GM19372 (cell line): ENCODE measurements at regions not wholly inside any gene's neighbourhood (a gene's known extent, or its start where the extent isn't known, plus 50 kb on each side); places are given as distances from the start of the nearest gene placed in this dataset.
"Not testable (repeated sequence)": the region's sequence is repeated elsewhere in the genome, so short reads cannot be mapped to it uniquely, and the experiment has no call there.

Source experiments
- ATAC-seq: cut with Tn5 transposase; IDR thresholded peaks from one replicate; pipeline ENCODE4 v1.9.1; 2021; ENCODE audit warnings: mild to moderate bottlenecking, low read depth, moderate library complexity; ENCODE audit not compliant: unreplicated experiment

DNA sequence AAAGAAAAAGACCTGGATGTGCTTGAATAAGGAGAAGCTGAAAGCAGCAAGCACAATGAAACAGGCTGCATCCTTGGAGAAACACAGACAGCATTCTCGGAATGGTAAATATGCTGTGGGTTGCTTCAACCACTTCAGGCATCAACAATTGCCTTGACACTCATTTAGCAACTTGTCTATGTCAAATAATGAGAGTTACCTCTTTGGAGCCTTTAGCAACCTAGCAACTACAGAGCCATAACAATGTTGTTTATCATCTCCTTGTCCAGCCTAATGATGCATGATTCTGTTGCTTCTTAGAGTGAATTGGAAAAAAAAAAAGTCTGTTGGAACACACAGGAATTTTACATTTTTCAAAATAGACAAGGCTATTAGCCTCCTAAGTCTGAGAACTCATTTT, 410.6 kb downstream of the PIK3C3 start:
- no peak for ATAC-seq

DNA sequence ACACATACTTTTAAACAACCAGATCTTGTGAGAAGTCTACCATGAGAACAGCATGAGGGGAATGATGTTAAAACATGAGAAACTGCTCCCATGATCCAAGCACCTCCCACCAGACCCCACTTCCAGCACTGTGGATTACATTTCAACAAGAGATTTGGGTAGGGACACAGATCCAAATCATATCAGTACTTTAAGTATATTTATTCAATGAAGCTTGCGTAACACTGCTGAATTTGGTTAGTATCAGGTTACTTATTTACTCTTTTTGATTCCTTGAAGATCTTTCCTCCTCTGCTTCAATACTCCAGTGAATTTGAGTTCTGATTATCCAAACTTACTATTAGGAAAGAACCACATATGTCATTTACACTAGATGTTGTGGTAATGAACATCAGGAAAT, 418.6 kb downstream of the PIK3C3 start:
- ATAC-seq = no peak

DNA sequence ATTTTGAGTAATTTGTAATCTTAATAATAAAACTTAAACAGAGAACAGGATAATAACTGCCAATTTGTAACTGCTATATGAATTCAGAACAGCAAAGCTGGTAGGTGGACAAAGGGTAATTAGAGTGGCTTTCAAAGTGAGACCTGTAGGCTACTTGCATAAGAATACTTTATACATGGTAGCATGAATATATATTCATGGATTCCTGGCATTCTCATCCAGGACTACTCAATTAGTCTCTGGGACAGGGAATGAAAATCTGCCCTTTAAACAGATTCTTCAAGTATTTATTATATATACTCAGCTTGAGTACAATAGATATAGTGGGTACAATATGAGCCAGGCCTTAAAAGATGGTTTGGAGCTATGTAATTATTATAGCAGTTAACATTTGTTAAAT, 419.9 kb downstream of the PIK3C3 start:
- ATAC-seq = no peak

DNA sequence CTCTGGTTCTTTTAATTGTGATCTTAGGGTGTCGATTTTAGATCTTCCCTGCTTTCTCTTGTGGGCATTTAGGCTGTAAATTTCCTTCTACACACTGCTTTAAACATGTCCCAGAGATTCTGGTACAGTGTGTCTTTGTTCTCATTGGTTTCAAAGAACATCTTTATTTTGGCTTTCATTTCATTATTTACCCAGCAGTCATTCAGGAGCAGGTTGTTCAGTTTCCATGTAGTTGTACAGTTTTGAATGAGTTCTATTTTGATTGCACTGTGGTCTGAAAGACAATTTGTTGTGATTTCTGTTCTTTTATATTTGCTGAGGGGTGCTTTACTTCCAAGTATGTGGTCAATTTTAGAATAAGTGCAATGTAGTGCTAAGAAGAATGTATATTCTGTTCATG, 423.8 kb downstream of the PIK3C3 start:
- not testable (repeated sequence) for ATAC-seq

DNA sequence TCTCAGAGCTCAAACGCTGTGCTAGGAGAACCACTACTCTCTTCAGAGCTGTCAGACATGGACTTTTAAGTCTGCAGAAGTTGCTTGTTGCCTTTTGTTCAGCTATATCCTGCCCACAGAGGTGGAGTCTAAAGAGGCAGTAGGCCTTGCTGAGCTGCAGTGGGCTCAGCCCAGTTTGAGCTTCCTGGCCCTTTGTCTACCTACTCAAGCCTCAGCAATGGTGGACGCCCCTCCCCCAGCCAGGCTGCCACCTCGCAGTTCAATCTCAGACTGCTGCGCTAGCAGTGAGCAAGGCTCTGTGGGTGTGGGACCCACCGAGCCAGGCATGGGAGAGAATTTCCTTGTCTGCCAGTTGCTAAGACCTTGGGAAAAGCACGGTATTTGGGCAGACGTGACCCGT, 426.2 kb downstream of the PIK3C3 start:
- not testable (repeated sequence) for ATAC-seq

DNA sequence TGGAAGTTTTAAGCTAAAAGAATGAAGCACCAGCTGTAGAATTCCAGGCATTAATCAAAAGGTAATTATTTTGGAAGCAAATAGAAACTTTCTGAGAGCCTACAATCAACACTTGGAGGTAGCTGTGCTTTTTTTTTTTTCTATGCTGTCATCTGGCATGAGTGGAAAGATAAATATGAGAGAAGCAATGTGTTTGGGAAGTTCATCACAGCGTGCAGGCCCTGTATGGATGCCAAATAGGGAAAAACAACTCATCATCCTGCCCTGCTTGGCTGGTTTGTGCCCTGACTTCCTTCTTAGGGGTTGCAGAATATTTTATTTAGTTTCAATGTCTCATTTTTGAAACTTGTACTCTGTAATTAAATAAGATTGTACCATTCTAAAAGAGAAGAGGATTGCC, 437.4 kb downstream of the PIK3C3 start:
- no peak for ATAC-seq

DNA sequence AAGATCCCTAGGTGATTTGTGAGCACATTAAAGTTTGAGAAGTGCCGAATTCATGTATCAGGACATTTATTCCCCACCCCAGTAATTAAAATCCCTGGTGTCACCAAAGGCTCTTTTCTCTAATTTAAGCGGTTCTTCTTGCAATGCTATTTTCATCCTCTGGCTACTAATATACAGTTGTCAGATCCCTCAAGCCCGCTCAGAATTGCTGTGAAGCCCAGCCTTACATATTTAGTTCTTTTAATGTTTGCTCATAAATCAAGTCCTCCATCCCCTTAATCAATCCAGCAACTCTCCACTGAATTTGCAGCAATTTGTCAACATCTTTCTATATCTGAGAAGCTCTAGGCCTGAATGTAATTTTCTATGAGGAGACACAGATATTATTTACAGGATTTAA, 437.9 kb downstream of the PIK3C3 start:
- ATAC-seq = no peak

DNA sequence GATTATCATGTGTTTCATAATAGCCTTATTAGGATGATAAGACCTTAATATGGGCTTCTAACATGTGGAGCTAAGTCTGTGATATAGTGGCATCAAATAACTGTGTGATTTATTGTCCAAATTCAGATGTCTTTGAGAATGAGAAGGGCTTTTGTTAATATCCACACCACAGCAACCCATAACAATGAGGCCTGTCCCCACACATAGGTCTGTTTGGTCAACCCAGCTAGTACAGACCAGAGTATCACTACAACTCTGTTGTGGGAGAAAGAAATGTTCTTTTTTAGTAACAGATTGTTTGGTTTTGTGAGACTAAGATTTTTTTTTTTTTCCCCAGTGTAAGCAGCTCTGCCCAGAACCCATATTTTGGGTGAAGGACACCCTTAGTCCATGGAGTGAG, 439.2 kb downstream of the PIK3C3 start:
- ATAC-seq = no peak

DNA sequence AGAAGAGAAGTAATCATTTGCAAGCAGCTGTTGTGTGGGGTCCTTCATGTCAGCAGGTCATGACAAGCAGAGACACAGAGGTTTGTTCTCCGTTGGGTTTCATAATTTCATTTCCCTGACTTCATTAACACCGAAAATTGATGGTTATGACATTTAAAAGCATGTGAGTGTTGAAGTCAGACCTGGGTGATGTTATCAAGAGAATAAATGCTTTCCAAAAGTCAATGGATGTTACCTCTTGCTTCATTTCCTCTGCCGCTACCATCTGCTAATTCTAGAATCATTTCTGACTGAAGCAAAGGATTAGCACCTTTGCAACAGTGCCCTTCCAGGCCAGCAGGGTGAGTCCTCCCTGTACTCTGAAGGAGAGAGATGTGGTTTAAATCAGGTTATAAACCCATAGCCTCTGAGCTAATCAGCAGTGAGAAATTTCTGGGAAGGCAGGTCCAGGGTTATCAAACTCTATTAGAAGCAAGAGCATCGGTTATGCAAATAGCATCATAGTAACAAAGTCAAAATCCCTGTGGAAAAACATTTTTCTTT, 446.2 kb downstream of the PIK3C3 start:
- ATAC-seq = no peak

DNA sequence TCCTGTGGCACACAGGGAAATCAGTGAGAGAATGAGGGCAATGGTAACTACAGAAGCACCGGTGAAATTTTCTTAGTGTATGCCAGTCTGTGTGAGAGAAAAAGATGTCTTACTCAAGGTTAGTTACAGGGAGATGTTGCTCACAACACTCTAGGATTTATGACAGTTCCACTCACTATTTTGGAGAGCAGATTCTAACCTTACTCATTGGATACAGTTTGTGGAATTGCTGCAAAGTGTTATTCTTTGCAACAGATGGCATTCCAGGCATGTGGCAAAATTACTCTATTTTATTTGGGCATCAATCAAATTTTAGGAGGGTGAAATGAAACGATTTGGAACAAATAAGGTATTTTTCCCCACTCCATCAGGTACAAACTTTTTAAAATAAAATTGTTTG, 449.1 kb downstream of the PIK3C3 start:
- no peak for ATAC-seq

DNA sequence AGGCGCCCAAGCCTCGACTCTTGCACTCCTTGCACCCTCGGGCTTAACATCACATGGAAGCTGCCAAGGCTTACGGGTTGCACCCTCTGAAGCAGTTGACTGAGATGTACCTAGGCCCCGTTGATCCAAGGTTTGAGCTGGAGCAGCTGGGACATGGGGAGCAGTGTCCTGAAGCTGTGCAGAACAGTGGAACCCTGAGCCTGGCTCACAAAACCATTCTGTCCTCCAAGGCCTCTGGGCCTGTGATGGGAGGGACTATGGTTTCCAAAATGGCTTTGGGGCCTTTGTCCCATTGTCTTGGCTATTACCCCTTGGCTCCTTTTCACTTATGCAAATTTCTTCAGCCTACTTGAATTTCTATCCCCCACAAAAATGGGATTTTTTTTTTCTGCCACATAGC, 454.0 kb downstream of the PIK3C3 start:
- no peak for ATAC-seq

DNA sequence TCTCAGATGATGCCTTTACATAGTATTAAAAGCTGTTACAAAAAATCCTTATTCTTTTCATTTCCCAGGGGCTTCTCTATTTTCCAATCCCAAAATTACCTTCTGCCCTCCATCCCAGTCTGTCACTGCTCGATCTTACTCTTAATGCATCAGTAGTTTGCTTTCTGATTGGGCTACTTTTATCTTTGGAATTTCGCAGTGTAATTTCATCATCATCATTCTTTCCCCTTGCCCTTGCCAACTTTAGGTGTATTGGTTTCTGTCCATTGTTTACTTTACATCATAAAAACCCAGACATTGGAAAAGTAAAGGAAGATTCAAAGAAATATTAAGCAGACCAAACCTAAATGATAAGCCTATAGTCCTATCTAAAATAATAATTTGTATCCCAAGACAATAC, 457.2 kb downstream of the PIK3C3 start:
- no peak for ATAC-seq

DNA sequence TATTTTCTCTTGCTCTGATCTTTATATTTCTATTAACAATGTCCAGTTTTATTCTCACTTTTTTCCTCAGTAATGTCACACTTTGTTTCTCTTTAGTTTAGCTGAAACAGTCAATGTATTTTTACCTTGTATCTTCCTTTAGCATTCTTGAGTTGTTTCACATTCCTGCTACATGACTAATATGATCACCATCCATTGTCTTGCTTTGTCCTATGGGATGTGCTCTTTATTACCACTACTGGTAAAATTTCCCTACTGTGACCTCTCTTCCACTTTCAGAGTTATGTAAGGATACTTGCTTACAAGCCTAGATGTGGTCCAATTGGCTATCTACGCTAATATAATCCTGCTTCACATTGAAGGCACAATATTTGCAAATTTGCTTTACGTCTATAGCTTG, 457.9 kb downstream of the PIK3C3 start:
- no peak for ATAC-seq

DNA sequence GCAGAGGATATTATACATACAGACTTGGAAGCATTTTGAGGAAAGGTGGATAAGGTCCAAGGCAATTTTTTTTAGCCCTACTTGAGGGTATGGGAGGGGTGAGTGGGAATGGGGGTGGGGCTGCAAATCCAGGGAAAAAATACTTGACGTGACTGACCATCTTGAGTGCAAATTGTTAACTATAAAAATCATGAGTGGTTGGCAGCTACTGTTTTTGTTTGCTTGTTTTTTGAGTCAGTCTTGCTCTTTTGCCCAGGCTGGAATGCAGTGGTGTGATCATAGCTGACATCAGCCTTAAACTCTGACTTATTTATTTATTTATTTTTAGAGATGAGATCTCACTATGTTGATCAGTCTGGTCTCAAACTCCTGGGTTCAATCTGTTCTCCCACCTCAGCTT, 458.8 kb downstream of the PIK3C3 start:
- no peak for ATAC-seq

DNA sequence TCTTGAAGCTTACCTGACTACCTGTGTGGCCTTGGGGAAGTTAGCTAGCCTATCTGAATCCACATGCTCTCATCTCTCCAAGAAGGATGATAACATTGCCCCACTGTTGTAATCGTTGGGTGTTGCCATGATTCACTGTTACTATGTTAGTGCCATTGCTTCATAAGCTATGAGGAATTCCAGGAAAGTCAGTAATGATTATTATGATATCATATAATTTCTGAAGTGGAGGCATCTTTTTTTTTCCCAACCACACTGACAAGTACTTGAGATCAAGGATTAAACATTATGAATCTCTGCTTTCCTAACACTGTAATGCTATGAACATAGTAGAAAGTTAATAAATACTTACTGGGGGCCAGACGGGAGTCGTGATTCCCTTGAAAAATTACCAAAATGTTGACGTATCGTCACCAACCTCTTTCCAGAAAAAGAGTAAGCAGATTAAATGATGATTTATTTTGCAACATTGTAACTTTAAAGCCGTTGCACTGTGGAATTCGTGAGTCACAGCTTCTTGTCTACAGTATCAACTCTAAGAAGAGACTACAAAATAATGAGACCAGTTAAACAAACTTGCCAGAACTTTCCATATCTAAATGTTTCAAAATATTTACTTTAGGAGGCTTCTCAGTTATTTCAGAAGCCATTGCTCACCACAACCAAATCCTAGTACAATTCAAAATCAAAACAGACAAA, 459.9 kb downstream of the PIK3C3 start:
- no peak for ATAC-seq

DNA sequence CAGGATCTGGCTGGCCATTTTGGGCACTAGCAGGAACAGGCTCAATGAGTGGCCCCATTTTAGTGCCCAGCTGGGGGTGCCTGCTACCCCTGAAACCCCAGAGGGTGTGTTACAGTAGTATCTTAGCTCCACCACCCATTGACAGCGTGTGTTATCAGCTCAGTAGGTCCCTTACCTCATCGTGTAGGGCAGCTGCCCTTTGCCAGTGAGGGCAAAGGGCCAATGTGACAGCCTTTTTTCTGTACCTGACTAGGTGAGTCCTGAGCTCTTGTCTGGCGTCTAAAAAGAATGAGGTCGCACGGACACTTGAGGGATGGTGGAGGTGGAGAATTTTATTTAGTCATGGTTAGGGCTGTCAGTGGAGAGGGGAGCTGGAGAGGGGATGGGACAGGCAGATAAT, 462.2 kb downstream of the PIK3C3 start:
- ATAC-seq = no peak

DNA sequence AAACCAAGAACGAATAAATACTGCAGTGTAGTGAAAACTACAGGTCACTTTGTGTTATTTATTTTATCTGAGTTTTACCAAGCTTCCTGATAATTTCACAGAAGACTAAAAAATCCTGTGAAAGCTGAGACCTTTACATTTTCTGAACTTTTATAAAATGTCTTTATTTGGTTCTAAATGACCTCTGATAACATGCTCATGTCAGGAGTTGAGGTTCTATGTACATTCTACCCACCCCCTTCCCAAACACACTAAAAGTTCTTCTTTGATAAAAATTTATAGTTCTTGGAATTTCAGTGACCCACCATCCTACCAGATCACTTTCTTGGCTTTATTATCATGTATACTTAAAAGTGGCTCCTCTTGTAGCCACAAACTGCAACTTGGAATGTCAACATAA, 463.1 kb downstream of the PIK3C3 start:
- ATAC-seq = no peak

DNA sequence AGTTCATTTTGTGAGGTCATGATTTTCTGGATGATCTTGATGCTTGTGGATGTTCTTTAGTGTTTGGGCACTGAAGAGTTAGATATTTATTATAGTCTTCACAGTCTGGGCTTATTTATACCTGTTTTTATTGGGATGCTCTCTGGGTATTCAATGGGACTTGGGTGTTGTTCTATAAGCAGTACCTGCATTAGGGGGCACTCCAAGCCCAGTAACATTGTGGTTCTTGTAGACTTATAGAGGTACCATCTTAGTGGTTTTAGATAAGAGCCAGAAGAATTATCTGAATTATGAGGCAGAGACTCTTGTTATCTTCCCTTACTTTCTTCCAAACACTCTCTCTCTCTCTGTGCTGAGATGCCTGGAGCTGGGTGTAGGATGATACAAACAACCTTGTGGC, 470.0 kb downstream of the PIK3C3 start:
- no peak for ATAC-seq

DNA sequence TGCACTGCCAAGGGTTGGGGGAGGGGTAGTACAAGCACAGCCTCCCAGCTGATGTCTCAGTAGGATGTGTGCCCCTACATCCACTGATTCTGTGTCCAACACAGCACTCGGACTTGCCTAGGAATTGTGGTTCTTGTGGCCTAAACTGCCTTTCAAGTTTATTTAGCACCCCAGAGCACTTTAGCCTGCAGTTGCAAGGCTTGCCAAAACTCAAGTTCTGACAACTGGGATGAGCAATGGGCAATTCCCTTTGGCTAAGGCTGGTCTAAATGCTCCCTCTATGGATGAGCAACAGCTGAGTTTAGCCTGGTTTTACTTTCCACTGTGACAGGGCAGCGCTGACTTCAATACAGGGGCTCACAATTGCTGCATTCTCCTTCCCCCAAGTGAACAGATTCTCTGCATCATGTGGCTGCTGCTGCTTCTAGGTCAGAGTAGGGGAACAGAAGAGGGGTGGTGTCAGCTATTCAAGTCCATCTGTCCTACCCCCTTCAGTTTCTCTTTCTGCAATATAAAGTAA, 471.5 kb downstream of the PIK3C3 start:
- ATAC-seq = no peak

DNA sequence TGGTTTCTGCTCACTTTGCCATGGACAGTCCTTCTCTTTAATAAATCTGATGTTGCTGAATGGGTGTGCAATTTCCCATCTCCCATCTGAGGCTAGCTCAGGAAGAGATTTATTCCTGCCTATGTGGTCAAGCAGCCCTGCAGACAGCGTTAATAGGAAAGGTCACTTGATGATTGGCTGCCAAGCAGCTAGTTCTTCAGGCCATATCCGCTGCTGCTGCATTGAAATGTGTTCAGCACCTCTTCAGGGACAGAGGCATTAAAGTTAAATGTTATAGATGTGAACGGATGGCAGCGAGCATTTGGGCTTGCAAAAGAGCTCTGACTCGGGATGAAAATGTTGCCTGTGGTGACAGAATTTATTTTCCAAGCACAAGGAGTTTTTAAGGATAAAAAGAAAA, 474.2 kb downstream of the PIK3C3 start:
- no peak for ATAC-seq

DNA sequence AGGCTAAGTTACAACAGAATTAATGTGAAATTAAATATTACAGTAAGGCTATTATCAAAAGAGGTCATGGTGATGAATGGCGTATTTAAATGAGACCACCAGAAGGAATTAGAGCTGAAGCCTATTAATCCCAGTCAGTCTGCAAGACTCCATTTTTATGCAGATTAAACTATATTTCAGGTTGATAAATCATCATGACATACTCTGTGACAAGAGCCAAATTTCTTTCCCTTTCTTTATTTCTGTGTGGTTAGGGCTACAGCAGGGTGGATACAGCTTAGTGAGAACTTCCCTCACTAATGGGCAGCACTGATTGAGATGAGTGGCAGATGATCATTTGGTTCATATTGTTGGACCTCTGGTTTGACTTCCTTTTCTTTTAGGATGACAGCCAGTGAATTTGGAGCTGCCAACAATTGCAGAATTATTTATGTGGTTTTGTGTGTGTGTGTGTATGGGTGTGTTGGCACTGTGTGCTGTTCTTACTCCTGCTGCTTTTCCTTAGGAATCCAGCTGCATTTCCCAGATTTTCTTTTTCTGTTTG, 481.3 kb downstream of the PIK3C3 start:
- no peak for ATAC-seq

DNA sequence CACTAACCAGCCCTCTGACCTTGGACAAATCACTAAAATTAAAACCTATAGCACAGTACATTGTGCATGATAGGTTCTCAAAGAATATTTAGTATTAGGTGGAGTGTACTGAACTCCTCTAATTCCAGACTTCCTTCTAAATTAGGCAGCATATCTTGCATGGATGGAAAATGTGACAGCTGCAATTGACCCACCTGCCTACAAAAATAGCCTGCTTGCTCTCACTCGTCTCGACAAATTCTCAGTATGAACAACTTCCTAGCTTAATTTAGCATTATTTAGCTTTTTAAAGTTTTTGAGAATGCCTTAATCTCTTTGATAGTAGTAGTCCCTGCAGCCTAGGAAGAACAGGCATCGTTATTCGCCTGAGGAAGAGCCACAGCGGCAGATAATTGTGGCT, 482.0 kb downstream of the PIK3C3 start:
- no peak for ATAC-seq
